ENCODE measurements at regions not wholly inside any gene's neighbourhood (a gene's known extent, or its start where the extent isn't known, plus 50 kb on each side); places are given as distances from the start of the nearest gene placed in this dataset.

GRCh38 chr22:27041745-27042310, 384.4 kb downstream of the MIAT start:
- Histone ChIP-seq H4K8ac (ENCODE audit: extremely low read depth, insufficient read depth, low read length) (no peak overlapping the region), H3K18ac (ENCODE audit: extremely low read depth, low read length) (no peak overlapping the region), H4K91ac (replicated peaks; ENCODE audit: insufficient read length, low read length) (no peak overlapping the region), H4K20me1 (replicated peaks in 1 of 2; ENCODE audit: control insufficient read depth in 1 of 2, insufficient read depth in 2 of 2, low read length in 2 of 2) (no peaks in the 10 kb centered on the region), H3K14ac (ENCODE audit: insufficient read length) (no peak overlapping the region), H3K79me1 (ENCODE audit: low read depth, low read length) (no peaks in the 10 kb centered on the region), H3K4me1 (replicated peaks in 1 of 4; ENCODE audit: control insufficient read depth in 3 of 4, insufficient read depth in 4 of 4, low read length in 3 of 4) (no peaks in the 10 kb centered on the region; a peak in 1 of 7 replicates), H2BK120ac (replicated peaks; ENCODE audit: low read depth, low read length) (no peak overlapping the region), H3K56ac (replicated peaks; ENCODE audit: insufficient read length, low read depth, low read length) (no peak overlapping the region), H2BK20ac (ENCODE audit: low read length) (no peak overlapping the region), H3K27me3 (replicated peaks in 1 of 4; ENCODE audit: control insufficient read depth in 3 of 4, extremely low read depth in 1 of 4, insufficient read depth in 3 of 4, low read length in 3 of 4) (no peaks in the 10 kb centered on the region), H3K4me2 (ENCODE audit: insufficient read depth in 1 of 2, low read depth in 2 of 2, low read length in 2 of 2) (no peak overlapping the region), H2AK5ac (ENCODE audit: low read depth, low read length) (no peak overlapping the region), H2BK12ac (ENCODE audit: low read depth, low read length) (no peak overlapping the region), H2BK5ac (ENCODE audit: low read depth, low read length) (no peak overlapping the region), H3K27ac (ENCODE audit: low read depth, low read length) (no peak overlapping the region), H3K4ac (replicated peaks; ENCODE audit: insufficient read length, low read depth, low read length) (no peak overlapping the region), H3K23ac (ENCODE audit: insufficient read length) (no peak overlapping the region), H3K4me3 (ENCODE audit: extremely low read depth in 1 of 4, insufficient read depth in 2 of 4, low read depth in 3 of 4, low read length in 4 of 4) (no peak overlapping the region), H3K36me3 (ENCODE audit: control insufficient read depth in 2 of 4, insufficient read depth in 4 of 4, low read length in 3 of 4) (no peaks in the 10 kb centered on the region), H3K9ac (replicated peaks in 1 of 4; ENCODE audit: extremely low read depth in 1 of 4, low read depth in 3 of 4, low read length in 3 of 4) (no peak overlapping the region), H2AFZ (ENCODE audit: low read length) (no peak overlapping the region), H4K5ac (ENCODE audit: insufficient read length, low read depth, low read length) (no peak overlapping the region), H3K79me2 (ENCODE audit: control insufficient read depth in 1 of 2, insufficient read depth in 2 of 2, low read length in 2 of 2) (no peaks in the 10 kb centered on the region), H2BK15ac (ENCODE audit: low read length) (no peak overlapping the region), H3K23me2 (ENCODE audit: low read depth, low read length) (peaks cover 3% of the 10 kb centered on the region), H3K9me3 (ENCODE audit: insufficient read depth in 2 of 2, low read depth in 1 of 2, low read length in 1 of 2) (peaks cover 0 to 3% of the 10 kb centered on the region in 2 experiments; a peak in 2 of 4 replicates)
- TF ChIP-seq EP300 (IDR thresholded peaks at IDR 0.05; ENCODE audit: borderline replicate concordance in 1 of 2, low read depth in 2 of 2, low read length in 2 of 2) (no peak), MAX (IDR thresholded peaks at IDR 0.05) (no peak), SRF (IDR thresholded peaks at IDR 0.05; ENCODE audit: low read depth, low read length) (no peak), USF2 (IDR thresholded peaks at IDR 0.05; ENCODE audit: low read length) (no peak), JUN (IDR thresholded peaks at IDR 0.05; ENCODE audit: low read depth, low read length) (no peak), TAF7 (optimal IDR thresholded peaks at IDR 0.05; ENCODE audit: borderline replicate concordance, low read depth, low read length) (no peak), SP1 (IDR thresholded peaks at IDR 0.05; ENCODE audit: low read depth, low read length) (no peak), SIN3A (conservative IDR thresholded peaks at IDR 0.05 in 1 of 2, IDR thresholded peaks at IDR 0.05 in 1 of 2; ENCODE audit: low read depth in 1 of 2, low read length in 2 of 2) (no peak), CEBPB (IDR thresholded peaks at IDR 0.05; ENCODE audit: low read depth, low read length) (no peak), CREB1 (IDR thresholded peaks at IDR 0.05) (no peak), SIRT6 (IDR thresholded peaks at IDR 0.05; ENCODE audit: low read length) (no peak), BRCA1 (IDR thresholded peaks at IDR 0.05; ENCODE audit: low read depth, low read length) (no peak), BCL11A (IDR thresholded peaks at IDR 0.05; ENCODE audit: low read depth in 2 of 2, low read length in 2 of 2) (no peak)
- CTCF ChIA-PET (ENCODE audit: partially characterized antibody), result interaction anchor here (1.0 to 2.0 kb wide), 5 partner anchors 9 to 255 kb away, joined by 3 to 9 read pairs (median 3); no protein-coding TSS in a partner anchor
- DNase-seq (ENCODE audit: low read depth in 1 of 2, low spot score in 2 of 2) (no peak), FAIRE-seq (no peak)
- 92% methylated on average over 14 of the region's 14 CpGs; no CpG with 5 or more reads in 1 of the 2 experiments for WGBS, 2 experiments (ENCODE audit: extremely low coverage in 1 of 2, insufficient coverage in 1 of 2, insufficient read length in 1 of 2, insufficient replicate concordance in 2 of 2, low coverage in 1 of 2, low lambda C conversion rate in 2 of 2, missing lambda C conversion rate in 1 of 2)
- POLR2A ChIA-PET (ENCODE audit: partially characterized antibody), result interaction anchor here (0.6 to 0.7 kb wide), 2 partner anchors 10 to 85 kb away, joined by 3 read pairs; no protein-coding TSS in a partner anchor

Measured in H1 (cell line).